Left renal cortex interstitium (tissue), 4 donors: ENCODE measurements at regions not wholly inside any gene's neighbourhood (a gene's known extent, or its start where the extent isn't known, plus 50 kb on each side); places are given as distances from the start of the nearest gene placed in this dataset.

Experiments
- DNase-seq, 4 donors: peaks; one replicate each; pipeline ENCODE4 v3.0.0-alpha.2; 2013; ENCODE audit warnings: low read depth in 4 of 4, low spot score in 2 of 4, missing footprints in 1 of 4

DNA sequence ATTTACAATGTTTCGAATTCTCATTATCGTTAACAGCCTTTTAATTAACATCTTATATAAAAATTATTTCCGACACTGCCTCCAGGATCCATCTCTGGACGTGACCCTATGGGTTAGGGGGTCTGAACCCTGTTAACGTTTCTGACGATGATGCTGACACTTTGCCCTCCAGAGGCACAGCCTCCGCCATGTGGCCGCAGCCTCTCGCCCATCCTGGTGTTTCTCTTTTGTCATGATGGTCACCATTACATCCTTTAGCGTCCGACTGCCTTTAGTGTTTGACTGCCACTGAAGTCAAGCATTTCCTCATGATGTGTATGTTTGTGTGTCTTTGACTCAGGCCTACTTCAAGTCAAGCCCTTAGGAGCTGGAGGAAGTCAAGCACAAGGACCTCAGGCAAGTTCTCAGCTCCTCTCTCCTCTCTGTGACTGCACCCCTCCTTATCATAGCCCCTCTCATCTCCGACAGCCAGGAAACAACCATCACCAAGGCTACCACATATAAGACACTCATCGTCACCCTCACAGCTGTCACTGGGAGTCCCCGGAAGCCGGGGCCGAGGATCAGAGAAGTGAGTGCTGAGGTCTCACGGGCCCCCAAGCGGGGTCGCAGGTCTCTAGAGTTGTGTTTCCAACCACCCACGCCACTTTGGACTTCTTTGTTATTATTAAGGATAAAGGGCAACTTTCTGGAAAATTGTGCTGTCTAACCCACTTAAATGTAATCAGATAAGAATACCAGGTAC is 96.1 kb upstream of the PPP2R2D start:
- DNase-seq, result no peak

DNA sequence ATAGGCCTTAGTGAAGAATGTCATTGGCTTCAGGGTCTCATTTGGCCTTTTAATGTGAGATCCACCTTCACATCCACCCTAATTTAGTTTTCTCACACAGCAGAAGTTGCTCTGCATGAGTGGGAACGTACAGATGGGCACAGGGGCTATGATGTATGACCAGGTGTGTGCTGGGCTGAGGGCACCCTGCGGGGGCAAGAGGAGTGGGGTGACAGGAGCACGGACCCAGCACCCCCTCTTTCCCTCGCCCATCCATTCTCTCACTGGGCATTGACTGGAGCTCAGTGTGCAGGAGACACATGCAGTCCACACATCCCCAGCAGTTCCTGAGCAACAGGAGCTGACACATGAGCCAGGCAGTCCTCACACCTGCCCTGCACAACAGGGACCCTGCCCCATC is 95.1 kb upstream of the PPP2R2D start:
- no peak for DNase-seq

DNA sequence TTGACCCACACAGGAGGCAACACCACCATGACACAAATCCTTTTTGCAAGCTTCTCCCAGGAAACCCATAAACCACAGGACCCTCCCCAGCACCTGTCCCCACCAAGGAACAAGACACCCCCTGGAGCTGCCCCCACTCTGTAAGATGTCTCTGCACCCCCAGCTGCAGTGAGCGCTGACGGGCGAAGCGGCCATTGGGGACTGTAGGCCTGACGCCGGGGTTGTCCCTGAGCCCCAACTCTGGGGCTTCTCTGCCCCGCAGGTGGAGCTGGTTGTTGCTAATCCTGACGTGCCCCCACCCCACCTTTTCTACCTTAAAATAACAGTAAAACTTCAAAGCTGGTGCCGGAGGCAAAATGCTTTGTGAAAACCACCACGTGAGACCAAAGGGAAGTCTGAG is 94.7 kb upstream of the PPP2R2D start:
- no peak for DNase-seq

DNA sequence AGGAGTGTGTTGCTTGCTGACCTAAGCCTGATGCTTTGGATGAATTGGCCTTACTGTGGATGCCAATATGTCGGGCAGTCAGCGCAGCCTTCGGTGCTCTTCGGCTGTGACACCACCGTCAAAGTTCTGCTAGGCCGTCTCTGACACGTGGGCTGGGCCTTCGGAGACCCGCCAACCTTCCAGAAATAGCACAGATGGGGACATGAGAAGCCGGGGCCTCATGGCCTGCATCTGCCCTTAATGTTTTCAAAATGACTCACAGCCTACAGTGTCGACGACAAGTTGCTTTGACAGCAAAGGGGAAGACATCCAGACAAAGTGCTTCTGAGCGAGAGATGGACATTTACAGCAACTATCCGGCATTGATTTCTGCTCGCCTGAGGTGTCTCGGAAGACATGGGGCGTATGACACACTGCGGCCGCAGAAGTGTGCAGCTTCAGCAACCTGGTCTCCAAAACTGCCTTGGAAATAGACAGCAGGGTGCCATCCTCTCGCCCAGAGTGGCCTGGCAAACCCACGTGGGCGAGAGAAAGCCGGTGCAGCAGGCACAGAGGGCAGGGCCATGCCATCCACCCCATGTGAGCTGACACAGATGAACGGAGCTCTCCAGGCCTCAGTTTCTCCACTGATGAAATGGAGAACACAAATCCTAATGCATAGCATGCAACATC is 94.0 kb upstream of the PPP2R2D start:
- DNase-seq, result no peak

DNA sequence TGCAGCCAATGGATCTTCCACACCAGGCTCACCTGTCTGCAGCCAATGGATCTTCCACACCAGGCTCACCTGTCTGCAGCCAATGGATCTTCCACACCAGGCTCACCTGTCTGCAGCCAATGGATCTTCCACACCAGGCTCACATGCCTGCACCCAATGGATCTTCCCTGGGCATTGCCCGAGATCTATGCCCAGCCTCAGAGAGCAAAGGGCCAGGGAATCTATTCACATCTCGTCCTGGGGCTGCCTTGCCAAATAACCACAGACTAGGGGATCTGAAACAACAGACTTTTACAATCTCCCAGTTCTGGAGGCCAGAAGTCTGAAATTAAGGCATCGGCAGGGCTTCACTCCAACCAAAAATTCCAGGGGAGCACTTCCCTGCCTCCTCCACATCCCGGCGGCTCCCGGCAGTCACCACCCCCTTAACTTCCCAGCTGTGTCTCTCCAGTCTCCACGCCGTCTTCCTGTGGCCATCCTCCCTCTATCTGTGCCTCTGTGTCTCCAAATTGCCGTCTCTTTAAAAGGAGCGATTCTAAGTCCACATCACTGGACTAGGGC is 92.4 kb upstream of the PPP2R2D start:
- DNase-seq, result no peak

DNA sequence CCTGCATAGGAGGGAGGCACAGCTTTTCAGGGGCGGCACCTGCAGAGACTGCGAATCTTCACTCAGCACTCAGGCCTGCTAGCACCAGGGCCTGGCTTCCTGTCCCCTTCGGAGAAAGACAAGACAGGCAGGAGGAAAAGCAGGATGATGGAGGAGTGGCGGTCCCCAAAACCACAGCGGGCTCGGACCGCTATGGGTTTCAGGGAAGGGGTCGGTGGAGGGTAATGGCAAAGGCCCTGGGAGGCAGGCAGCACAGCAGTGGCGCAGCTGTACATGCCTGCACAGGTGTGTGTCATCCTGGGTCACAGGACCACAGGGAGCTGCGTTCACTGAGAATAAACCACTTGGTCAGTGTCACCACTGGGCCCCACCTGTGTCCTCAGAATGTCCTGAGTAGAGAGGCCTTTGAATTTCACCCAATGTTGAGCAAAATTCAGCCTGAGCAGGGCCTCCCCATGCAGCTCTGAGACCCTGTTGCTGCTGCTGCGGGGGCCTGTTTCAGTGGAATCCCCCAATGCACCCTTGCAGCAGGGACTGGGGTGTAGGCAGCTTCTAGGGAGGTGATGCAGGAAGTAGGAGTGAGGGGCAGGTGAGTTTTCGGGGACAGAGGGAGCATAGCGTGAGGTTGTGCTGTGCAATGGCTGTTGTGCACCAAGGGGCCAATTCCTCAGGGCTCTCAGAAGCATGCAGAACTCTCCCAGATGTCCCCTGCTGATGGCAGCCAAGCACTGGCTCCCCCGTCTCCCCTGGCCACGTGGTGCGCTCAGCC is 90.6 kb upstream of the PPP2R2D start:
- DNase-seq, result no peak

DNA sequence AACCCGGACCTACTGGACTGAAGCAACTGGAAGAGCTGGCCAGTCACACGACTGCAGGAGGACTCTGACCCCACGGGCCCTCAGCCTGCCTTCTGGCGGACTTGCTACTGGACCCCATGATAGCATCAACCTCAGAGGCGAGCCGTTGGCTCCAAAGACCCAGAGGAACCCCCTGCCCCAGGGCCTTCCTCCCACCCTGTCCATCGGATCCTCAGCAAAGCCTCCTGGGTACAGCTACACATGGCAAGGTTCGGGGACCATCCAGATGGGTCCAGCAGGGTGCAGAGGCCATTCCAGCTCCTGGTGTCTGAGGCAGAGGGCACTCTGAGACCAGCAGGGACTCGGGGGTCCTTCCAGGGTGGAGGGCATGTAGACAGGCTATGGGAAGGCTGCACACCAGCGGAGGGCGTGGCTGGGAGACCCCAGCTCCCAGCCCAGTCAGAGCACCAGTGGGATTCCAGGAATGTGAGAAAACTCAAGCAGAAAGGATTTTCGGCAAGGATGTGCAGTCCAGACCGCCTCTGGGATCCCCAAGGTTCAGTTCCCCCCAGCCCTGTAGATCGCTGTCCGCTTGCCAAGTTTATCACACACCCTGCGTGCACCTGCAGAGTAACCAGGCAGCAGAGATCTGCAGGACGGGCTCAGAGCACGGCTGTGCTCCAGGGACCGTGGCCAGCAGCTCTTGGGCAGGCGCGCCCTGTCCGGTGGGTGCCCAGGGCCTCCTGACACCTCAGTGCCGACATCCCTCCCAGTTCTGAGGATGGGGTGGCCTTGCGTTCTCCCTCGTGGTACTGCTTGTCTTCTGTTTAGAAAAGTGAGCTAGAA is 89.8 kb upstream of the PPP2R2D start:
- no peak for DNase-seq

DNA sequence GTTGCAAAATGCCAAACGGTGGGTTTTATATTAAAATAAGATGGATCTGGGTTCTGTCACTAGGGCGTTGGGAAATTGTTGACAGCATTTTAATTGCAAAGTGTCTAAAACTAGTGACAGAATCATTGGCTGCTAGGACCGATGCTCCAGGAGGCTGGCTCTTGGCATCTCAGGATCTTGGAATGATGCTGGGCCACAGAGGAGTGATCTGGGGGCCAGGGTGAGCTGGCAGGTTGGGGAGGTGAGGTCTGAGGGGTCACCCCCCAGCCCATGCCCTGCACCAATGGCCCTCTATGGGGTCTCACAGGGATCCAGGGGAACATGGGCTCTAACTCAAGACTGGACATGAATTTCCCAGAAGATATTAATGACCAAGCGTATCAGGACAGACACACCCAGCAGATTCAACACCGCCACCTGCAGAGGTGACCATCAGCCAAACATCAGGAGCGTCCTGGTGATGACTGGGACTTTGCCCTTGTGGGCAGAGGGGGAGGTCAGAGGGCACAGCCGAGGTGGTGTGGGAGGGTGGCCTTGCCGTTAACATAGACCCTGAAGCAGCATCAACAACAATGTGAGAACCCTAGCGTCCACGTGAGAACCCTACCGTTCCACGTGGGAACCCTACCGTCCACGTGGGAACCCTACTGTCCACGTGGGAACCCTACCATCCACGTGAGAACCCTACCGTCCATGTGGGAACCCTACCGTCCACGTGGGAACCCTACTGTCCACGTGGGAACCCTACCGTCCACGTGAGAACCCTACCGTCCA is 89.0 kb upstream of the PPP2R2D start:
- no peak for DNase-seq

DNA sequence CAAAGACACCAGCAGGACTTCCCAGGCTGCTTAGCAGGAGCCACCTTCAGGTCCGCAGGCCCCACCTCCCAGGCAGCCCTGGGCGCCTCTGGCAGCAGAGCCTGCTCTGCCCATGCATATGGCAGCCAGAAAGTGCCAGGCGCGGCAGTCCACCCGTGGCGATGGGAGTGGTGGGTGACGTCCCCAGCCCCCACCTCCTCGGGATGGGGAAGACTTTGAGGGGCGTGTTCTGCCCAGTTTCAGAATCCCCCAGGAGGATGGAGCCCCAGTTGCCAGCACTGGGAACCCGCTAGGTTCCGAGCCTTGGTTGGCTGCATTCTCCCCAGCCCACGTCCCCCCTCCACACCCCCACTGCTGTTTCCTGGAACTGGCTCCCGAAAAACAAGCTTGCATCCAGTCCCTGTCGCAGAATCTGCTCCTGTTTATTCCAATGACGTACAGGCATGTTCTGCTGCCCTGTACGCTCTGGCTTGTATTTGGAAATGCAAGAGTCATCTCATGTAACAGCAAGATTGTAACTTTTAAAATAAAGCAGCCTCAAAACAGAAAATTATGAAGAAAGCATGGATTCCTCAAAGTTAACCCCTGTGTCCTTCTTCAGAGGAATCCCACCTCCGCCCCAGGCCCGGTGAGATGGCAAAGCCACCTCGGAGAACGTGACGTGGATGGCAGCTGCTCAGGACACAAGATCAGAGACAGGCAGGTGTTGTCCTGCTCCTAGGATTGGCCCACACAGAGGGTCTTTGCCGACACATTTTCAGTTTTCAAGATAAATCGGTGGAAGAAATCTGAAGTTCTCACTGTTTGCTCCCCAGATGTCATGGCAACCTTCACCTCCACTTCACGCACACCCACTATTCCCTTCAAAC is 87.8 kb upstream of the PPP2R2D start:
- no peak for DNase-seq

DNA sequence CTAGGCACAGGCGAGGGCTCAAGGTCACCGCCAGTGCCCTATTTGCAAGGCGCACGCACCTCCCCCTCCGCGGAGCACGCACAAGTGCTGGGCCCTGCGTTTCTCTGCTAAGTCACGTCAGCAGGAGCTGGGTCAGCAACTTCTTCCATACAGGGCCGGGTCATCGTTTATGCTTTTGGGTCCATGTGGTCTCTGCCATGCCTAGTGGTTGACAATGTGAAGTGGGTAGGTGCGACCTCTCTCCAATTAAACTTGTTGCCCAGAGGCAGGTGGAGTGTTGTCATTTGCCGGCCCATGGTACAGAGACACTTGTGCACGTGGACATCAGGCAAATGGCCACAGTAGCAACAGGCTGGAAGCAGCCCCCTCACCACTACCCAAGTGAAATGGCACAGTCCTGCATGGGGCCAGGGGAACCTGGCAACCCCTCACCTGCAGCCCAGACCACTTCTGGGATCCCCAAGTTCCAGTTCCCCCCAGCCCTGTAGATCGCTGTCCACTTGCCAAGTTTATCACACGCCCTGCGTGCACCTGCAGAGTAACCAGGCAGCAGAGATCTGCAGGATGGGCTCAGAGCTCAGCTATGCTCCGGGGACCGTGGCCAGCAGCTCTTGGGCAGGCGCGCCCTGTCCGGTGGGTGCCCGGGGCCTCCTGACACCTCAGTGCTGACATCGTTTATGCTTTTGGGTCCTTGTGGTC is 86.1 kb upstream of the PPP2R2D start:
- no peak for DNase-seq

DNA sequence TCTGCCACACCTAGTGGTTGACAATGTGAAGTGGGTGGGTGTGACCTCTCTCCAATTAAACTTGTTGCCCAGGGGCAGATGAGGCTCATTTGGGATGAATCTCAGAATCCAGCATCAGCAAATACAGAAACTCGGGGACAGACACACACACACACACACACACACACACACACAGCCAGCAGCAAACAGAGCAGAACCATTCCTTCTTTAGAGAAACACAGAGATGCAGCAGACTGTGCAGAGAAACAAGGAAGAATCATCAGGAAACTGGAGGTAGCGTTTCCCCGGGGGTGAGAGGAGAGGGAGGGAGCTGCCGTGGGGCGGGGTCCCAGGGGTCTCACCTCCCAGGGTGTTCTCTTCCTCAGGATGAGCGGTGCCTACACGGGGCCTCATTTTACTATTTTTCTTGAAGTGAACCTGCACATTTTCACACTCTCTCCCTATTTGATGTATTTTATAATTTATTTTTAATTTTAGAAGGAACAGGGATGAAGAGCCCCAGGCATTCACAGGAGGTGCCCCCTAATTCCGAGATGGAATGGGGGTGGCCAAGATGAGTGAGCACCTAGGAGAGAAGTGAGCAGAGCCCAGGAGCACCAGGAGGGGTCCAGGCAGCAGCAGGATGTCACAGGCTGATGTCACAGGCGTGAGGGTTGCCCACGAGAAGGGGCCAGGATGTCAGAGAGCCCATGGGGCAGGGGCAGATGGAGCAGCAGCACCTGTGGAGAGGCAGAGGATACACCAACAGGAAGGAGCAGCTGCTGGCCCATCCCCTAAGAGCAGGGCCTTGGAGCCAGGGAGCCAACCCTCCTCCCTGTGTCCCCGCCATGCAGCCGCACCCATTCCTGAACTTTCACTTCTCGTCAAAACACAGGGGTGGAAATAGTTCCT is 85.3 kb upstream of the PPP2R2D start:
- DNase-seq, result no peak

DNA sequence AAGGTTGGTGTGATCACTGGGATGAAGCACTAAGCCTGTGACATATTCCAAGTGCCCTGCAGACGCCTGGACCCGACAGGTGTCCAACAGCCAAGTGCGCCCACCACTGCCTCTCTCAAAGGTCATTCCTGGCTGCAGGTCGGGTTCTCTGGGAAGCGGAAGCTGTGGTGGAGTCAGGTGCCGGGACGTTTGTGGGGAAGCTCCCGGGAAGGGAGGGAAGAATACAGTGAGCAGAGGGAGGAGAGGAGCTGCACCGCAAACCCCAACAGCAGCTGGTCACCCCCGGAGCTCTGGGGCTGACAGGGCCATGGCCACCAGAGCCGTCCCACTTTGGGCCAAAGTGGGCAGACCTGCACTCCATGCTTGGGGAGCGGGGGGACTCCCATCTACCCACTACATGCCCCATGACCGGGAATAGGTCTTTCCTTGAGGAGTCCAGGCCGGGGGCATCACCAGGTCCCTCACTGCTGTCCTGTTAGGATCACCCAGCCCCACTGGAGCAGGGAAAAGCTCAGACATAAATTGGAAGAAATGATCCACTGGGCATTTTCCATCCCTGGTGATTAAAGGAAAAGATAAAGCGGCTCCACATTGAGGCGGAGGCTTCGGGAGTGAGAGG is 84.5 kb upstream of the PPP2R2D start:
- no peak for DNase-seq

DNA sequence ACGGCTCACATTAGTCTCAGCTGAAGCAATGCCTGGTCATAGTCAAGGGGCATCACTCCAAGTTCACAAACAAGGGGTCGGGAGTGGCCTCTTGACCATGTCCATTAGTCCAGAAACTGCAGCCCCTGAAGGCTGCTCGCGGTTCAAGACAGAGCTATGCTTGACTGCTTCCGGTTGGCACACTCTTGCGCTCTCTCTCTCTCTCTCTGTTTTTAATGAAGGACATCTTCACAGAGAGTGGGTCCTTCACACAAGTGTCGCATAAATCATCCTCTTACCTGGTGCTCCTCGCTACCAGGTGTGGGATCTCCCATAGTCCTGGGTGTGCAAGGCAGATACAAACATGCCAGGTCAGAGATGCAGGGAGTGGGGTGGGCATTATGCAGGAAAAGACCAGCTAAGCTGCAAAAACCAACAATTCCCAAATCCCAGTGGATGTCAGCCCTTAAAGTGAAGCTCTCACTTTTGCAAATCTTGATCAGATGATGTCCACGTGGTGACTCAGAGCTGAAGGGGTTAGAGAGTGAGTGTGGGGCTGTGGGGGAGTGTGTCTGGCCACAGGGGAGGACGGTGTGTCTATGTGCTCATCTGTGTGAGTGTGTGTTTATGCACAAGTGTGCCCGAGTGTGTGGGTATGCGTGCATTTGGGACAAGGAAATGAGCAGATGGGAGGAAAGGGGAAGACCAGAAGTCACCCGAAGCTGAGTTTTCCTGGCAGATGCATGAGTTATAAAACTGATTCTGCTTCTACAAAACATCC is 83.7 kb upstream of the PPP2R2D start:
- no peak for DNase-seq

DNA sequence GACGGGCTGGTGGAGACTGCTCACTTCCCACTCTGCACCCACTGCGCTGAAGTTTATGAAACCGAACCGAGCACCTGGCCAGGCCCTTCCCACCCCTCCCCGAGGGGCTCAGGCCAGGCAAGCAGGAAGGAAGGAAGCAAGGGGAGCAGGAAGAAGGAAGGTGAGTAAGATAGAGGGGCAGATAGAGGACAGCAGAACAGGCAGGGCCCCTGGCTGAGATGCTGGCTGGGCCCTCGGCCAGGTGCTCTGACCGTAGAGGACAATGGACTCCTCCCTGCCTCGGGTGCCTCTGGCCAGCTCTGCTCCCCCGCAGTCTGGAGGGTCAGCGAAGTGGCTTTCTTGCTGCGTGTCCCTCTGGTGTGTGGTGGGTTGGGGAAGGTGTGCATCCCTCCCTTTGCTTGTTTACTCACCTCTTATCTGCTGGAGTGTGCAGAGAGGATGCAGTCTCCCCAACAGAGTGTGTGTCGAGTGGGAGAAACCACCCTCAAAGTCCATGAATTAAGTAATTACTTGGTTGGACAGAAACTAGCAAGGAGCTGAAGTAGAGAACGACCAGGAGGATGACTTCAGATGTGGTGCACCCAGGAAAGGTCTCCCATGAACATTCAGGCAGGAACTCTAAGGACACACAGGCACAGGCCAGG is 82.8 kb upstream of the PPP2R2D start:
- no peak for DNase-seq

DNA sequence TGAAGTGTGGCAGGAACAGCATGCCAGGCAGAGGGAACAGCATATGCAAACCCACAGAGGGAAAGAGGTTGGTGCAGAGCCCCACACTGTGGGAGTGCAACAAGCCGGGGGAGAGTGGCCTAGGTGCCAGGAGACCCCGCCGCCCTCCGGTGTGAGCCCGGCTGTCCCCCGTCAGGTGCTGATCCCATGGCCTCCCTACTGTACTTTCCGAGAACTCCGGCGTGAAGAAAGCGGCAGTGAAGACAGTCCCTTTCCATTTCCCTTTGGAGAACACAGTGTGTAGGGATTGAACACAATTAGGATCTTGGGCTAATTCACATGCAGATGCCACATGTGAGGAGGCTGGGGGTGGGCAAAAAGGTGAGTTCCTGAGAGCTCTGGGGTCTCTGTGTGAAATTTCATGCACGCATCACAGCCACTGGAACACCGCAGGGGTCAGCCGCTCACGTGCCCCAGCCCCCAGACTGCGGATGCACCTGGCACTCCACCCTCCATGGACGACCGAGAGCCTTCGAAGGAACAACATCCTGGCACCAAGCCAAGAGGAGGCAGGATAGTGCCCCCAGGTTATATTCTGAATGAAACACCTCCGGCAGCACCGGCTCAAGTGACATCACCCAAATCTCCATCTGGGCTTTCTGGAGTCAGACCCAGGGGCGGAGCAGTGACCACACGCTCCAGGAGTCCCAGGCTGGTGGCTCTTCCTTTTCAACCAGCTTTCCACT is 82.1 kb upstream of the PPP2R2D start:
- no peak for DNase-seq
